ENCODE measurements at regions not wholly inside any gene's neighbourhood (a gene's known extent, or its start where the extent isn't known, plus 50 kb on each side); places are given as distances from the start of the nearest gene placed in this dataset.
A peak's percentile ranks its signal among the peaks of the same experiment; 100 is the strongest.
"Not testable (repeated sequence)": the region's sequence is repeated elsewhere in the genome, so short reads cannot be mapped to it uniquely, and the experiment has no call there.

DNA sequence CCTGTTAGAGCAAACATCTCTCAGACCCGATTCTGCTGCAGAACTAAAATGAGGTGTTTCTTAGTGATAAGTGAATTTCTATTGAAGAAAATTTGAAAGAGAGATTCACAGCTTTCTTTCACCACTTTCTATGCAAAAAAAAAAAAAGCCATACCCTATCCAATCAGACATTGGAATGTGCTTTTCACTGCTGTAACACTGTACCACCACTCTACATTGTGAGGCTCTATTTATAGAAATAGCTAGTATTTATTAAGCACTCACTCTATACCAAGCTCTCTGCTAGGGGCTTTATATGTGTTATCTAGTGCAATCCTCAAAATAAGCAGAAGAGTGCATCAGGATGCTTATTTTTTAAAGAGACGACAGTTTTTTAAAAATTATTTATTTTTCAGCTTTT is 580.6 kb upstream of the VRK2 start:
- Histone ChIP-seq H3K36me3 (ENCODE audit: control insufficient read depth, insufficient read depth, low read length) (no peaks in the 10 kb centered on the region), H3K27me3 (ENCODE audit: control insufficient read depth, insufficient read depth, low read length) (no peaks in the 10 kb centered on the region), H3K4me3 (ENCODE audit: low read depth, low read length) (no peak overlapping the region)
- no peak for DNase-seq (ENCODE audit: low read depth)
- TF ChIP-seq, protein P1, sequence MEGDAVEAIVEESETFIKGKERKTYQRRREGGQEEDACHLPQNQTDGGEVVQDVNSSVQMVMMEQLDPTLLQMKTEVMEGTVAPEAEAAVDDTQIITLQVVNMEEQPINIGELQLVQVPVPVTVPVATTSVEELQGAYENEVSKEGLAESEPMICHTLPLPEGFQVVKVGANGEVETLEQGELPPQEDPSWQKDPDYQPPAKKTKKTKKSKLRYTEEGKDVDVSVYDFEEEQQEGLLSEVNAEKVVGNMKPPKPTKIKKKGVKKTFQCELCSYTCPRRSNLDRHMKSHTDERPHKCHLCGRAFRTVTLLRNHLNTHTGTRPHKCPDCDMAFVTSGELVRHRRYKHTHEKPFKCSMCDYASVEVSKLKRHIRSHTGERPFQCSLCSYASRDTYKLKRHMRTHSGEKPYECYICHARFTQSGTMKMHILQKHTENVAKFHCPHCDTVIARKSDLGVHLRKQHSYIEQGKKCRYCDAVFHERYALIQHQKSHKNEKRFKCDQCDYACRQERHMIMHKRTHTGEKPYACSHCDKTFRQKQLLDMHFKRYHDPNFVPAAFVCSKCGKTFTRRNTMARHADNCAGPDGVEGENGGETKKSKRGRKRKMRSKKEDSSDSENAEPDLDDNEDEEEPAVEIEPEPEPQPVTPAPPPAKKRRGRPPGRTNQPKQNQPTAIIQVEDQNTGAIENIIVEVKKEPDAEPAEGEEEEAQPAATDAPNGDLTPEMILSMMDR (IDR thresholded peaks at IDR 0.05; ENCODE audit: insufficient read depth, low read length, poor library complexity, severe bottlenecking) = no peak

GRCh38 chr2:57475391-57475790 is 571.2 kb upstream of the VRK2 start:
- TF ChIP-seq, protein P1 (IDR thresholded peaks at IDR 0.05; ENCODE audit: insufficient read depth, low read length, poor library complexity, severe bottlenecking) = no peak
- no peak for DNase-seq (ENCODE audit: low read depth)
- H3K4me3 ChIP-seq (ENCODE audit: low read depth, low read length) = no peak overlapping the region
- H3K36me3 ChIP-seq (ENCODE audit: control insufficient read depth, insufficient read depth, low read length) = no peaks in the 10 kb centered on the region
- no peaks in the 10 kb centered on the region for H3K27me3 ChIP-seq (ENCODE audit: control insufficient read depth, insufficient read depth, low read length)

GRCh38 chr2:57479981-57480380 is 566.6 kb upstream of the VRK2 start:
- Histone ChIP-seq H3K27me3 (ENCODE audit: control insufficient read depth, insufficient read depth, low read length) (no peaks in the 10 kb centered on the region), H3K4me3 (ENCODE audit: low read depth, low read length) (no peak overlapping the region), H3K36me3 (ENCODE audit: control insufficient read depth, insufficient read depth, low read length) (no peaks in the 10 kb centered on the region)
- TF ChIP-seq, protein P1 (IDR thresholded peaks at IDR 0.05; ENCODE audit: insufficient read depth, low read length, poor library complexity, severe bottlenecking) = no peak
- DNase-seq (ENCODE audit: low read depth) = peak; percentile 23

- TF ChIP-seq, protein P1 (IDR thresholded peaks at IDR 0.05; ENCODE audit: insufficient read depth, low read length, poor library complexity, severe bottlenecking) = no peak
- H3K36me3 ChIP-seq (ENCODE audit: control insufficient read depth, insufficient read depth, low read length) = no peaks in the 10 kb centered on the region
- no peaks in the 10 kb centered on the region for H3K27me3 ChIP-seq (ENCODE audit: control insufficient read depth, insufficient read depth, low read length)
- no peak overlapping the region for H3K4me3 ChIP-seq (ENCODE audit: low read depth, low read length)
- no peak for DNase-seq (ENCODE audit: low read depth)
Measured at GRCh38 chr2:57488061-57488460, 558.5 kb upstream of the VRK2 start.

DNA sequence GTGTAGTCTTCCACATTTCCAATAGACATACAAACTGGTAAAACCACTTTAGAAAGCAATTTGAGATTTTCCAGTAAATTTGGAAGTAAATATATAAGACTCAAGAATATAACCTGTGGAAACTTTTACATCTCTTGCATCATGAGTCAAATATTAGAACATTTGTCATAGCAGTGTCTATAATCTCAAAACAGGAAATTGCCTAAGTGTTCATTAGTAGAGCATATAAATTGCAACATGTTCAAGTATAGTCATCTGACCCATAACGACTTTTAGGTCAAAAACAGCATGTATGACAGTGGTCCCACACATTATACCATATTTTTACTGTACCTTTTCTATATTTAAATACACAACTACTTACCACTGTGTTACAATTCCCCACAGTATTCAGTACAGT is 555.9 kb upstream of the VRK2 start:
- Histone ChIP-seq H3K4me3 (ENCODE audit: low read depth, low read length) (no peak overlapping the region), H3K27me3 (ENCODE audit: control insufficient read depth, insufficient read depth, low read length) (no peaks in the 10 kb centered on the region), H3K36me3 (ENCODE audit: control insufficient read depth, insufficient read depth, low read length) (no peaks in the 10 kb centered on the region)
- DNase-seq (ENCODE audit: low read depth) = no peak
- TF ChIP-seq, protein P1 (IDR thresholded peaks at IDR 0.05; ENCODE audit: insufficient read depth, low read length, poor library complexity, severe bottlenecking) = no peak

DNA sequence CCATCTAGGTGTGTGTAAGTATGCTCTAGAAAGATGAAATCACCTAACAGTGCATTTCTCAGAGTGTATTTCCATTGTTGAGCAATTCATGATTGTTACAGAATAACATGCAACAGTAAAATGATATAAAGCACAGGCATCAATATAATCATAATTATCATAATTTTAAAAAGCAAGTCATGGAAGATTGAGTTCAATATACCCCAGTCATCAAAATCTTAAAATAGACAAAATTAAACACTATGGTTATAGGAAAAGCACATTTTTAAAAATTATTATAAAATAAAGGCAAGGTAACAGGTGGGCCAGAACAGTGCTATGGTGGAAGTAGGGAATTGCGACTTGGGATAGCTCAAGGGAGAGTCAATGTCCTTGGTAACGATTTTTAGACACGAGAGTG is 555.4 kb upstream of the VRK2 start:
- TF ChIP-seq, protein P1 (IDR thresholded peaks at IDR 0.05; ENCODE audit: insufficient read depth, low read length, poor library complexity, severe bottlenecking) = no peak
- Histone ChIP-seq H3K4me3 (ENCODE audit: low read depth, low read length) (no peak overlapping the region), H3K27me3 (ENCODE audit: control insufficient read depth, insufficient read depth, low read length) (no peaks in the 10 kb centered on the region), H3K36me3 (ENCODE audit: control insufficient read depth, insufficient read depth, low read length) (no peaks in the 10 kb centered on the region)
- no peak for DNase-seq (ENCODE audit: low read depth)

- not testable (repeated sequence) for H3K4me3 ChIP-seq (ENCODE audit: low read depth, low read length); H3K27me3 ChIP-seq (ENCODE audit: control insufficient read depth, insufficient read depth, low read length); DNase-seq (ENCODE audit: low read depth); H3K36me3 ChIP-seq (ENCODE audit: control insufficient read depth, insufficient read depth, low read length)
Measured at GRCh38 chr2:57493966-57494365, 552.6 kb upstream of the VRK2 start.
